ENCODE measurements at regions not wholly inside any gene's neighbourhood (a gene's known extent, or its start where the extent isn't known, plus 50 kb on each side); places are given as distances from the start of the nearest gene placed in this dataset.
"Not testable (repeated sequence)": the region's sequence is repeated elsewhere in the genome, so short reads cannot be mapped to it uniquely, and the experiment has no call there.

DNA sequence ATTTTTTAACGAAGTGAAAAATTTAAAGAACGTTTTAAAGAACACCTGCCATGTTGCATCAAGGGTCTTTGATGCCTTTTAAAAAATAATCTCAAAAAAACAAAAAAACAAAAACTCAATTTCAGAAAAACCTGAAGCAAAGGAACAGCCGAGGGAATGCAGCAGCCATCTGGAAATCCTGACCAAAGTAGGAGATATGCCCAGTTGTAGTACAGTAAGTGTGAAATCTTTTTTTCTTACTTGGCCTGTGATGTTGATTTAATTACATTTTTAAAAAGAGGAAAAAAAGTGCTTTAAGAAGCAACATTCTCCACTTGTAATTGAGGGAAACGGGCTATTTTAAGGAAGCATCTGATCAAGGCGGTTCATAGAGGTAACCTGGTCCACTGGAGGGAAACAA is 213.7 kb upstream of the GAP43 start:
- Histone ChIP-seq H3K27ac (ENCODE audit: insufficient read depth, low read length, poor library complexity, severe bottlenecking) (no peak overlapping the region), H3K4me1 (ENCODE audit: control insufficient read depth, insufficient read depth, low read length, poor library complexity, severe bottlenecking) (no peaks in the 10 kb centered on the region), H3K9me3 (ENCODE audit: control insufficient read depth in 2 of 2, low read length in 2 of 2) (no peaks in the 10 kb centered on the region), H3K36me3 (ENCODE audit: control insufficient read depth, insufficient read depth, low read length) (no peaks in the 10 kb centered on the region), H3K4me3 (ENCODE audit: low read depth, low read length) (no peak overlapping the region), H3K27me3 (ENCODE audit: control insufficient read depth, insufficient read depth, low read length) (no peaks in the 10 kb centered on the region)
- H3K27ac Mint-ChIP-seq: no peak overlapping the region
- no peak for DNase-seq
- peaks cover 4% of the 10 kb centered on the region for H3K27me3 Mint-ChIP-seq
- H3K36me3 Mint-ChIP-seq: no peaks in the 10 kb centered on the region
- no peak for ATAC-seq (ENCODE audit: low read depth in 2 of 2)
- no peaks in the 10 kb centered on the region for H3K4me1 Mint-ChIP-seq
- H3K9me3 Mint-ChIP-seq: peaks cover 0 to 2% (median 0%) of the 10 kb centered on the region in 7 donors
- H3K4me3 Mint-ChIP-seq: no peak overlapping the region

GRCh38 chr3:115414610-115415009 is 208.7 kb upstream of the GAP43 start:
- H3K4me1 Mint-ChIP-seq; H3K9me3 Mint-ChIP-seq; H3K36me3 Mint-ChIP-seq; H3K4me3 Mint-ChIP-seq; H3K4me3 ChIP-seq (ENCODE audit: low read depth, low read length); H3K27ac Mint-ChIP-seq; H3K36me3 ChIP-seq (ENCODE audit: control insufficient read depth, insufficient read depth, low read length); H3K27me3 ChIP-seq (ENCODE audit: control insufficient read depth, insufficient read depth, low read length); H3K27ac ChIP-seq (ENCODE audit: insufficient read depth, low read length, poor library complexity, severe bottlenecking); DNase-seq; H3K4me1 ChIP-seq (ENCODE audit: control insufficient read depth, insufficient read depth, low read length, poor library complexity, severe bottlenecking); ATAC-seq (ENCODE audit: low read depth in 2 of 2); H3K9me3 ChIP-seq (ENCODE audit: control insufficient read depth in 2 of 2, low read length in 2 of 2); H3K27me3 Mint-ChIP-seq: not testable (repeated sequence)

DNA sequence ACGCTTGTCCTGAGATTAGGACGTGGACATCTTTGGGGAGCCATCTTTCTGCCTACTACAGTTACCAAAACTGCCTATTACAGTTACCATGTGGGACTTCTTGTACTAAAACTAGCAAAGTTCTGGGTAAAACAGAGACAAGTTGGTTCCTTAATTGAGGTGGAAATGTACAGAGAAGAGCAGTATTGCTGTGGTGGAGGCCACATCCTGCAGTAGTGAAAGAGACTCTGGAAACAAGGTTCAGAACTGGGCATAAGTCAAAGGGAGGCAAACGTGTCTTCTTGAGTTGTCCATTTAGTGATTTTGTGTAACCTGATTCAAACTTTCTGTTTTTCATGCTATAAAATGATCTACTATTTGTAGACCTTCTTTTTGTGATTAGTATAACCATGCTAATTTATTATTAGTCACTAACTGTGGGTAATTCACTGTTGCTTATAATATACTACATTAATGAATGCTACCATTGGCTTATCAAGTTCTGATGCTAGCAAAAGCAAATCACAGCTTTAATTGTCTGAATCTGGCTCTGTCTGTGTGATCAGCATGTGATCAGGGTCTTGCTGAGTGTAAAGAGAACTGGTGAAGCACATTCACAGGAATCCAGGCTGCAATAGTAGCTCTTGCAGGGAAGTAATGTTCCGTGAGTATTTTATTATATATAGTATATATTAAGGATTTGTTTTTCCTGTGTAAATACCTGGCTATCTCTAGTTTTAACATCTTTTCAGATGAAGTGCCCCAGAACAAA is 207.9 kb upstream of the GAP43 start:
- H3K36me3 Mint-ChIP-seq: no peaks in the 10 kb centered on the region
- H3K4me1 Mint-ChIP-seq: peaks cover 0 to 7% (median 0%) of the 10 kb centered on the region in 4 donors
- DNase-seq (peak in 1 of 3 donors; percentile 28), ATAC-seq (ENCODE audit: low read depth in 2 of 2) (no peak)
- Histone ChIP-seq H3K27me3 (ENCODE audit: control insufficient read depth, insufficient read depth, low read length) (no peaks in the 10 kb centered on the region), H3K36me3 (ENCODE audit: control insufficient read depth, insufficient read depth, low read length) (no peaks in the 10 kb centered on the region), H3K4me3 (ENCODE audit: low read depth, low read length) (no peak overlapping the region), H3K4me1 (ENCODE audit: control insufficient read depth, insufficient read depth, low read length, poor library complexity, severe bottlenecking) (no peaks in the 10 kb centered on the region), H3K9me3 (ENCODE audit: control insufficient read depth in 2 of 2, low read length in 2 of 2) (no peaks in the 10 kb centered on the region), H3K27ac (ENCODE audit: insufficient read depth, low read length, poor library complexity, severe bottlenecking) (no peak overlapping the region)
- H3K9me3 Mint-ChIP-seq: peaks cover 0 to 1% (median 0%) of the 10 kb centered on the region in 7 donors
- H3K4me3 Mint-ChIP-seq: no peak overlapping the region
- no peak overlapping the region for H3K27ac Mint-ChIP-seq
- peaks cover 4% of the 10 kb centered on the region for H3K27me3 Mint-ChIP-seq

DNA sequence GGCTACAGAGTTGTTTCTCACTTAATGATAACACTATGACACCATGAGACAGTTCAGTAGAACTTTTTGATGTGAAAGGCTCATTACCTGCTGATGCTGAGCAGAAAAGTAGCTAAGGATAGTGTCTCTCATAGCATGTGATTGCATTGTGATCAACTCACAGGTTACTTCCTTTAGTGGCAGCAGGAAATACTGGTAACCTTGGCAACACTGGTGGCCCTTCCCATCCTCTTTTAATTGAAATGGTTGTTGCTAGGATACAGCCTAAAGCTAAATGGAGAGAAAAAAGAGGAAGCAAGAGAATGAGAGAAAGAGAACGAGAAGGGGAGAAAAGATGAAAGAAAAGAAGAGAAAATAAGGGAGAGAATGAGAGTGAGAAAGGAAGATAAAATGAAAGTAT is 204.7 kb upstream of the GAP43 start:
- H3K9me3 Mint-ChIP-seq: peaks cover 0 to 1% (median 0%) of the 10 kb centered on the region in 7 donors
- ATAC-seq (ENCODE audit: low read depth in 2 of 2): no peak
- H3K27me3 Mint-ChIP-seq: no peaks in the 10 kb centered on the region
- no peaks in the 10 kb centered on the region for H3K4me1 ChIP-seq (ENCODE audit: control insufficient read depth, insufficient read depth, low read length, poor library complexity, severe bottlenecking)
- H3K27me3 ChIP-seq (ENCODE audit: control insufficient read depth, insufficient read depth, low read length): no peaks in the 10 kb centered on the region
- H3K27ac ChIP-seq (ENCODE audit: insufficient read depth, low read length, poor library complexity, severe bottlenecking): no peak overlapping the region
- H3K9me3 ChIP-seq (ENCODE audit: control insufficient read depth in 2 of 2, low read length in 2 of 2): no peaks in the 10 kb centered on the region
- H3K36me3 Mint-ChIP-seq: no peaks in the 10 kb centered on the region
- peaks cover 0 to 7% (median 0%) of the 10 kb centered on the region in 4 donors for H3K4me1 Mint-ChIP-seq
- no peak overlapping the region for H3K4me3 ChIP-seq (ENCODE audit: low read depth, low read length)
- peak overlapping the region in 2 of 3 donors; percentile 16 to 61 for H3K27ac Mint-ChIP-seq
- peak in 2 of 3 donors; percentile 4 to 55 for DNase-seq
- H3K4me3 Mint-ChIP-seq: no peak overlapping the region
- H3K36me3 ChIP-seq (ENCODE audit: control insufficient read depth, insufficient read depth, low read length): no peaks in the 10 kb centered on the region

GRCh38 chr3:115420086-115420485 is 203.2 kb upstream of the GAP43 start:
- Histone ChIP-seq H3K9me3 (ENCODE audit: control insufficient read depth in 2 of 2, low read length in 2 of 2) (no peaks in the 10 kb centered on the region), H3K36me3 (ENCODE audit: control insufficient read depth, insufficient read depth, low read length) (no peaks in the 10 kb centered on the region), H3K4me3 (ENCODE audit: low read depth, low read length) (no peak overlapping the region), H3K27ac (ENCODE audit: insufficient read depth, low read length, poor library complexity, severe bottlenecking) (no peak overlapping the region), H3K27me3 (ENCODE audit: control insufficient read depth, insufficient read depth, low read length) (no peaks in the 10 kb centered on the region), H3K4me1 (ENCODE audit: control insufficient read depth, insufficient read depth, low read length, poor library complexity, severe bottlenecking) (no peaks in the 10 kb centered on the region)
- Mint-ChIP-seq H3K36me3 (no peaks in the 10 kb centered on the region), H3K4me3 (no peak overlapping the region), H3K27ac (no peak overlapping the region), H3K4me1 (peaks cover 0 to 7% (median 0%) of the 10 kb centered on the region in 4 donors), H3K9me3 (peaks cover 0 to 1% (median 0%) of the 10 kb centered on the region in 7 donors), H3K27me3 (no peaks in the 10 kb centered on the region)
- DNase-seq (no peak), ATAC-seq (ENCODE audit: low read depth in 2 of 2) (no peak)

DNA sequence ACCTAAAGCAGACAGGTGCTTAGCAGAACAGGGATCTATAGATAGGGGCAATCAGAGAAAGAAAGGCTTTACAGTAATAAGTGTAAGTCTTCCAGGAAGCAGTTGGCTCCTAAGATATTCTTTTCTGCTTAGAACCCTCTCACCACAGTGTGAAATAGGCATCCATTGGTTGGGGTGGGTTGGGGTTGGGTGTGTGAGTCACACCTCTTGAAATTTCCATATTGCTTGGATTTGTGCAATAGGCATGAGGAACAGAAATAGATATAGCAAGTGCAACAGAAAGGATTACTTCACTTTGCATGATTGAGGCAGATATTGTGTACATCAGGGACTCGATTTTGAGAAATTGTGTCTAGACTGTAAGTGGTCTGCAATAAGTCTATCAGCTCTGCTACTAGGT is 200.1 kb upstream of the GAP43 start:
- Histone ChIP-seq H3K9me3 (ENCODE audit: control insufficient read depth in 2 of 2, low read length in 2 of 2) (no peaks in the 10 kb centered on the region), H3K36me3 (ENCODE audit: control insufficient read depth, insufficient read depth, low read length) (no peaks in the 10 kb centered on the region), H3K4me1 (ENCODE audit: control insufficient read depth, insufficient read depth, low read length, poor library complexity, severe bottlenecking) (no peaks in the 10 kb centered on the region), H3K4me3 (ENCODE audit: low read depth, low read length) (no peak overlapping the region), H3K27ac (ENCODE audit: insufficient read depth, low read length, poor library complexity, severe bottlenecking) (no peak overlapping the region), H3K27me3 (ENCODE audit: control insufficient read depth, insufficient read depth, low read length) (no peaks in the 10 kb centered on the region)
- DNase-seq (no peak), ATAC-seq (ENCODE audit: low read depth in 2 of 2) (no peak)
- H3K36me3 Mint-ChIP-seq: no peaks in the 10 kb centered on the region
- H3K9me3 Mint-ChIP-seq: peaks cover 0 to 2% (median 0%) of the 10 kb centered on the region in 7 donors
- no peak overlapping the region for H3K4me3 Mint-ChIP-seq
- no peak overlapping the region for H3K27ac Mint-ChIP-seq
- no peaks in the 10 kb centered on the region for H3K27me3 Mint-ChIP-seq
- H3K4me1 Mint-ChIP-seq: peaks cover 0 to 7% (median 0%) of the 10 kb centered on the region in 4 donors

- ATAC-seq (ENCODE audit: low read depth in 2 of 2) (no peak), DNase-seq (no peak)
- no peaks in the 10 kb centered on the region for H3K4me1 ChIP-seq (ENCODE audit: control insufficient read depth, insufficient read depth, low read length, poor library complexity, severe bottlenecking)
- H3K27ac ChIP-seq (ENCODE audit: insufficient read depth, low read length, poor library complexity, severe bottlenecking): no peak overlapping the region
- Mint-ChIP-seq H3K27me3 (no peaks in the 10 kb centered on the region), H3K27ac (no peak overlapping the region), H3K36me3 (no peaks in the 10 kb centered on the region), H3K4me1 (peaks cover 0 to 3% (median 0%) of the 10 kb centered on the region in 4 donors), H3K9me3 (peaks cover 0 to 6% (median 0%) of the 10 kb centered on the region in 7 donors), H3K4me3 (no peak overlapping the region)
- H3K36me3 ChIP-seq (ENCODE audit: control insufficient read depth, insufficient read depth, low read length): no peaks in the 10 kb centered on the region
- no peak overlapping the region for H3K4me3 ChIP-seq (ENCODE audit: low read depth, low read length)
- H3K9me3 ChIP-seq (ENCODE audit: control insufficient read depth in 2 of 2, low read length in 2 of 2): no peaks in the 10 kb centered on the region
- H3K27me3 ChIP-seq (ENCODE audit: control insufficient read depth, insufficient read depth, low read length): no peaks in the 10 kb centered on the region
These were observed 194.5 kb upstream of the GAP43 start for GRCh38 chr3:115428841-115429240.

- no peak overlapping the region for H3K27ac Mint-ChIP-seq
- no peaks in the 10 kb centered on the region for H3K36me3 Mint-ChIP-seq
- H3K4me1 Mint-ChIP-seq: no peaks in the 10 kb centered on the region
- H3K27me3 ChIP-seq (ENCODE audit: control insufficient read depth, insufficient read depth, low read length): no peaks in the 10 kb centered on the region
- no peak overlapping the region for H3K27ac ChIP-seq (ENCODE audit: insufficient read depth, low read length, poor library complexity, severe bottlenecking)
- H3K4me3 ChIP-seq (ENCODE audit: low read depth, low read length): no peak overlapping the region
- no peaks in the 10 kb centered on the region for H3K27me3 Mint-ChIP-seq
- H3K9me3 Mint-ChIP-seq: peaks cover 0 to 2% (median 0%) of the 10 kb centered on the region in 7 donors
- DNase-seq (no peak), ATAC-seq (ENCODE audit: low read depth in 2 of 2) (no peak)
- no peak overlapping the region for H3K4me3 Mint-ChIP-seq
- no peaks in the 10 kb centered on the region for H3K36me3 ChIP-seq (ENCODE audit: control insufficient read depth, insufficient read depth, low read length)
- H3K9me3 ChIP-seq (ENCODE audit: control insufficient read depth in 2 of 2, low read length in 2 of 2): no peaks in the 10 kb centered on the region
- H3K4me1 ChIP-seq (ENCODE audit: control insufficient read depth, insufficient read depth, low read length, poor library complexity, severe bottlenecking): no peaks in the 10 kb centered on the region
These were observed 186.5 kb upstream of the GAP43 start for GRCh38 chr3:115436767-115437301.

Data from CD4-positive, CD25-positive, alpha-beta regulatory T cell (primary cell).